ENCODE measurements at regions not wholly inside any gene's neighbourhood (a gene's known extent, or its start where the extent isn't known, plus 50 kb on each side); places are given as distances from the start of the nearest gene placed in this dataset.

DNA sequence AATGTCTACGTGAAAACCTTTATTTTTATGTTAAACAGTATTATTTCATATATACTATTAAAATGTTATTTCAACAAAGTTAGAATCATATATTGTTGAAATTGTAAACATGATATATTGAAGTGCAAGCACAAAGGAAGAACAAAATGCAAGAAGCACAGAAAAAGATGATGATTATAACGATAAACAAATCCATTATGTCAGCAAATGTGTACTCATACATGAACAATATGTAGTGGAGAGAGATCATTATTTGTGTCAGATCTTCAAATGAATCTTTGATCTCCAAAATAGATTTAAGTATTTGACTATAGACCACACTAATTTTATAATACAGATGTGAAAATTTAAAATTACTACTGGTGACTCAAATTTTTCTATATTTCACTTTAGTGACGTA lies 1104.4 kb upstream of the CRIM1 start:
- TF ChIP-seq, protein P1, sequence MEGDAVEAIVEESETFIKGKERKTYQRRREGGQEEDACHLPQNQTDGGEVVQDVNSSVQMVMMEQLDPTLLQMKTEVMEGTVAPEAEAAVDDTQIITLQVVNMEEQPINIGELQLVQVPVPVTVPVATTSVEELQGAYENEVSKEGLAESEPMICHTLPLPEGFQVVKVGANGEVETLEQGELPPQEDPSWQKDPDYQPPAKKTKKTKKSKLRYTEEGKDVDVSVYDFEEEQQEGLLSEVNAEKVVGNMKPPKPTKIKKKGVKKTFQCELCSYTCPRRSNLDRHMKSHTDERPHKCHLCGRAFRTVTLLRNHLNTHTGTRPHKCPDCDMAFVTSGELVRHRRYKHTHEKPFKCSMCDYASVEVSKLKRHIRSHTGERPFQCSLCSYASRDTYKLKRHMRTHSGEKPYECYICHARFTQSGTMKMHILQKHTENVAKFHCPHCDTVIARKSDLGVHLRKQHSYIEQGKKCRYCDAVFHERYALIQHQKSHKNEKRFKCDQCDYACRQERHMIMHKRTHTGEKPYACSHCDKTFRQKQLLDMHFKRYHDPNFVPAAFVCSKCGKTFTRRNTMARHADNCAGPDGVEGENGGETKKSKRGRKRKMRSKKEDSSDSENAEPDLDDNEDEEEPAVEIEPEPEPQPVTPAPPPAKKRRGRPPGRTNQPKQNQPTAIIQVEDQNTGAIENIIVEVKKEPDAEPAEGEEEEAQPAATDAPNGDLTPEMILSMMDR (IDR thresholded peaks at IDR 0.05; ENCODE audit: insufficient read depth, low read depth, low read length), result no peak
- TF ChIP-seq EZH2 (IDR thresholded peaks at IDR 0.05; ENCODE audit: insufficient read depth, low read length), result no peak
